Ascending aorta (tissue), 2 donors: ENCODE measurements at regions not wholly inside any gene's neighbourhood (a gene's known extent, or its start where the extent isn't known, plus 50 kb on each side); places are given as distances from the start of the nearest gene placed in this dataset.

Experiments used
- DNase-seq, 2 donors: peaks; one replicate each; pipeline ENCODE4 v3.0.0-alpha.2; 2019; ENCODE audit warnings: low spot score in 2 of 2
- H3K27ac ChIP-seq, 2 donors: fragments of 200-600 bp; sonication (generic); one replicate each; pipeline ENCODE4 v1.5.1; 2016 to 2017; ENCODE audit warnings: mild to moderate bottlenecking in 1 of 2
- H3K27me3 ChIP-seq: fragments of 200-600 bp; sonication (generic); one replicate; pipeline ENCODE4 v1.5.1; 2017
- H3K36me3 ChIP-seq, 2 donors: fragments of 200-600 bp; sonication (generic); one replicate each; pipeline ENCODE4 v1.5.1; 2016
- H3K4me1 ChIP-seq, 2 donors: fragments of 200-600 bp; sonication (generic); one replicate each; pipeline ENCODE4 v1.5.1; 2016 to 2017; ENCODE audit warnings: mild to moderate bottlenecking in 1 of 2
- H3K4me3 ChIP-seq, 2 donors: fragments of 200-600 bp; sonication (generic); one replicate each; pipeline ENCODE4 v1.5.1; 2016 to 2017; ENCODE audit warnings: mild to moderate bottlenecking in 1 of 2
- H3K9me3 ChIP-seq, 2 donors: fragments of 200-600 bp; sonication (generic); one replicate each; pipeline ENCODE4 v1.5.1; 2016
- CTCF ChIP-seq, 3 experiments: fragments of 200-600 bp in 2 of 3; fragments of 450-650 bp in 1 of 3; sonication (generic) in 2 of 3; IDR thresholded peaks; one replicate each; pipeline ENCODE4 v1.5.1; 2016 to 2019; ENCODE audit warnings: antibody characterized with exemption in 3 of 3, mild to moderate bottlenecking in 1 of 3, moderate library complexity in 1 of 3
- intact Hi-C: fragments of 100-400 bp; cut with DNase I; formaldehyde crosslinking; loops from one replicate; pipeline ENCODE4 v1.15.1; 2023

GRCh38 chr22:48192071-48192470, 1429.6 kb downstream of the TBC1D22A start:
- Histone ChIP-seq H3K4me3 (no peak overlapping the region), H3K27ac (no peak overlapping the region), H3K9me3 (peaks cover 0 to 20% of the 10 kb centered on the region in 2 donors), H3K36me3 (no peaks in the 10 kb centered on the region), H3K27me3 (no peaks in the 10 kb centered on the region), H3K4me1 (no peaks in the 10 kb centered on the region)
- no peak for TF ChIP-seq CTCF (IDR thresholded peaks at IDR 0.05)
- no peak for DNase-seq
- intact Hi-C loops, result no loop called here

GRCh38 chr22:48188231-48188721, 1425.8 kb downstream of the TBC1D22A start:
- intact Hi-C loops, result no loop called here
- no peak for TF ChIP-seq CTCF (IDR thresholded peaks at IDR 0.05)
- no peak for DNase-seq
- no peak overlapping the region for H3K27ac ChIP-seq
- H3K9me3 ChIP-seq, result peaks cover 0 to 20% of the 10 kb centered on the region in 2 donors
- no peaks in the 10 kb centered on the region for H3K27me3 ChIP-seq
- no peaks in the 10 kb centered on the region for H3K36me3 ChIP-seq
- no peak overlapping the region for H3K4me3 ChIP-seq
- H3K4me1 ChIP-seq, result no peaks in the 10 kb centered on the region

DNA sequence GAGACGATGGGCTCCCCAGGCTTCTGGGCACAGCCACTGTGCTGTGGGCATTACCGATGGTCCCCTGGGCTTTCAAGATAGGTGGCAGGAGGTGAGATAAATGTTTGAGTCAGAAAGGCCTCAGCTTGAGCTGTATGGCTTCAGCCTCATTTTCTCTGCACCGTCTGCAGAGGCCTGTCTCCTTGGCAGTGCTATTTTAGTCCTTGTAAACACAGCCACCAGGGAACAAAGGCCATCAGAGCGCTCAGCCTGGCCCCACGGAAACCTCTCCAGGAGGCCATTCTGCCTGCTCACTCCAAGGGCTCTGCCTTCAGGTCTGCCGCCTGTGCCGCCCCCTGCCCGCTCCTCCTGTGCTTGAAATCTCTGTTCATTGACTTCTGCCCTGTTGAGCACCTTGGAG, 1424.9 kb downstream of the TBC1D22A start:
- TF ChIP-seq CTCF (IDR thresholded peaks at IDR 0.05), result no peak
- no peaks in the 10 kb centered on the region for H3K27me3 ChIP-seq
- H3K4me3 ChIP-seq, result no peak overlapping the region
- no peaks in the 10 kb centered on the region for H3K4me1 ChIP-seq
- intact Hi-C loops, result no loop called here
- DNase-seq, result no peak
- no peaks in the 10 kb centered on the region for H3K36me3 ChIP-seq
- peaks cover 0 to 16% of the 10 kb centered on the region in 2 donors for H3K9me3 ChIP-seq
- H3K27ac ChIP-seq, result no peak overlapping the region

DNA sequence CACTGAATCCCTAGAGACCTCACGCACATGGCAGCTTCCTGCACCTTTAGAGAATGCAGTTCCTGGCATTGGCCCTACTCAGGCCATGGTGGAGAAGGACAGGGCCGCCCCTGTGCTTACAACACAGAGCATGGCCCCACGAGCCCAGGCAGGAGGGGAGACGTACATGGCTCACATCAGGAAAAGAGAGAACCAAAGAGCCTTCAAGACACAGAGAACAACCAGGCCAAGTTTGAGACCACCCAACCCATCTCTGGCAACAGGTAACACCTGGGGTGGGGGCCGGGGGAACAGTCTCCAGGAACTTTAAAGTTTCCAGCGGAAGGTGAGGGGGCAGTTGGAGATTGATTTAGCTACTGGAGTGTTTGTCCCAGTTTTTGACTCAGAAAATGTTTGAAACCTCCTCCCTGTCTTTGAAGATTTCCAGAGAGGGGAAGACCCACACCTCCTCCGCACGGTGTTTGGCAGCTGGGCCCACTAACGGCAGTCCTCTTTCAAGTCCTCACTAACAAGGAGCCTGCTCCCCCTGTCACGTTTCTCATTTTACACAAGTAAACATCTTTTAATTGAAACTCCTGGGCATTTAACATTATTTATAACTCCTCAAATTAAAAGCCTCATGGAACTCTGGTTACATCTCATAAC, 1423.8 kb downstream of the TBC1D22A start:
- DNase-seq, result no peak
- no peak for TF ChIP-seq CTCF (IDR thresholded peaks at IDR 0.05)
- Histone ChIP-seq H3K27me3 (no peaks in the 10 kb centered on the region), H3K36me3 (no peaks in the 10 kb centered on the region), H3K4me3 (no peak overlapping the region), H3K9me3 (peaks cover 0 to 10% of the 10 kb centered on the region in 2 donors), H3K27ac (no peak overlapping the region), H3K4me1 (no peaks in the 10 kb centered on the region)
- intact Hi-C loops, result no loop called here

- Histone ChIP-seq H3K4me1 (no peaks in the 10 kb centered on the region), H3K9me3 (peaks cover 0 to 2% of the 10 kb centered on the region in 2 donors), H3K27me3 (no peaks in the 10 kb centered on the region), H3K27ac (no peak overlapping the region), H3K4me3 (no peak overlapping the region), H3K36me3 (no peaks in the 10 kb centered on the region)
- no peak for DNase-seq
- intact Hi-C loops, result no loop called here
- no peak for TF ChIP-seq CTCF (IDR thresholded peaks at IDR 0.05)
Observed at GRCh38 chr22:48185071-48186055, 1422.9 kb downstream of the TBC1D22A start.
